ENCODE measurements at regions not wholly inside any gene's neighbourhood (a gene's known extent, or its start where the extent isn't known, plus 50 kb on each side); places are given as distances from the start of the nearest gene placed in this dataset.

GRCh38 chr16:35841632-35842031, 2382.2 kb downstream of the TP53TG3F start:
- DNase-seq (ENCODE audit: low spot score): no peak

- DNase-seq (ENCODE audit: low spot score): no peak
These were observed 2402.8 kb downstream of the TP53TG3F start for GRCh38 chr16:35862242-35862641.

DNA sequence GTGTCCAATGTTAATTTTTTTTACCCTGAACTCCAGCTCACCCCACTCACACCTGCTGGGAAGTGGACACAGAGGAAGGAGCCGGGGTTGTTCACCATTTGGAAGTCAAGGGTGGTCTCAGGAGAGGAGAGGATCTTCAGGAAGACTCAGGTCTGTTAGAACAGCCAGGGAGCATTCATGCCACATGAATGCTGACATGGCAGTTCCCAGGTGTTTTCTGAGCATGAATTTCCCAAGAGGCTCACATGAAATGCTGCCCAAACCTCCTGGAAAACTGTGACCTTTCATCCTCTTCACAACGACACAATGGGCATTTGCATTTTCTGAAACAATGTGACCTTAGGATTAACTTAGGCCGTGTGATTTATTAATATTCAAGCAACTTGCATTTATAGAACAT, 2409.2 kb downstream of the TP53TG3F start:
- DNase-seq (ENCODE audit: low spot score): no peak

- no peak for DNase-seq (ENCODE audit: low spot score)
These were observed 2414.1 kb downstream of the TP53TG3F start for GRCh38 chr16:35873472-35873871.

- DNase-seq (ENCODE audit: low spot score): no peak
These were observed 2422.2 kb downstream of the TP53TG3F start for GRCh38 chr16:35881654-35882053.

GRCh38 chr16:35906440-35906839, 2447.0 kb downstream of the TP53TG3F start:
- DNase-seq (ENCODE audit: low spot score): no peak

DNA sequence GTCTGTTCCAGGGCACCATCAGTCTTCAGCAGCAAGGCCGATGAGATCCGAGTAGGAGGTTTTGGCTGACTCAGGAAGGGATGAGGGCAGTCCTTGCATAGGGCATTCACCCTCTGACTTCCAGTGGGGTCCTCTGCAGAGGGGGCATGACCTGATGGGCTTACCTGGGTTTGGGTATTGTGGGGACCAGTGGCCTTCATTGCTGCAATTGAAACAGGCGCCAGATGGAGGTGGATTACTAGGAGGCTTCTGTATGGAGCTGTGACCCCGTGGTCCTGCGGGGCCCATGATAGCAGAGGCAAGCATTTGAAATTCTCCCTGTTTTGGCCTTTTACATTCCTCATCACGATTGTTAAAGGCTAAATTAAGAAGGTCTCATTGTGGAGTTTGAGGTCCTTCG, 2448.7 kb downstream of the TP53TG3F start:
- DNase-seq (ENCODE audit: low spot score): no peak

GRCh38 chr16:35908942-35909341, 2449.5 kb downstream of the TP53TG3F start:
- peak; percentile 4 for DNase-seq (ENCODE audit: low spot score)

DNA sequence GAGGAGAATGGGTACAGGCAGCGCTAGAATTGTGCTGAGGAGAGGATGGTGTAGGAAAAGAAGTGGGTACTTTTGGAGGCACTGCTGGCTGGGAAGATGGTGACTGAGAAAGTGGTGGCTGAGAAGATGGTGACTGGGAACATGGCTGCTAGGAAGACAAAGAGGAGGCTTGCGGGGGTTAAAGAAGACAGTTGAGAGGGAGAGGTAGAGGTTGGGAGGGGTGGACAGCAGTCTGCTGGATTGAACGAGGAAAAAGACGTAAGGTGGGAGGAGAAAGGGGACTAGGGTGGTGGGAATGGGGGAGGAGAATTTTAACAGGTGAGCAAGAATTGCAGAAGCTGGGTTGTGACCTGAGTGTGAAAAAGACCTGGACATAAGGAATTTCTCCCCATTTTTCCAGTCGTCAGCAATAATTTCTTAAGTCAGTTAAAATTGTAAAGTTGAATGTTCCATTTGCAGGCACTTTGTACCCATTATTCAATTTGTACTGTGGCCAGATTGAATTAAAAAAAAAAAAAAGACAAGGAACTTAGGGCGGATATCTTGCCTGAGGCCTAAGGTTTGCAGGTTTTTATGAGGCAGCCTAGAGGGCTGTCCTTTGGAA, 2450.0 kb downstream of the TP53TG3F start:
- DNase-seq (ENCODE audit: low spot score): no peak

DNA sequence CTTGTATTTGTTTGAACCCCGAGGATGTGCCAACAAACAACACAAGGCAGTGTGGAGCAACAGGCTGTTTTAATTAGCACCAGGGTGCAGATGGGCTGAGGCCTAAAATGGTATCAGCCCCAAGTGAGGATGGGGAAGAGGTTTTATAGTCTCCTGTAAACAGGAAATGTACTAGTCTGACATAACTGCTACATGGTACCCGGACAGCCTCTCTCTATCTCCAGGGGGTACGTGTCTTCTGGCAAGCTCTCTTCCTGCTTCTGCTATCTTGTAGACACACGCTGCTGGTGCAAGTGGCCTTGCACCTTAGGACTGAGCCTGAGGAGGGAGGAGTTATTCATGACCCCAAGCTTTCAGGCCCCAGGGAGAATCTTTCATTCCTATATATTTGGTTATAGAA, 2451.0 kb downstream of the TP53TG3F start:
- no peak for DNase-seq (ENCODE audit: low spot score)

- no peak for DNase-seq (ENCODE audit: low spot score)
These were observed 2452.5 kb downstream of the TP53TG3F start for GRCh38 chr16:35911899-35912298.

DNA sequence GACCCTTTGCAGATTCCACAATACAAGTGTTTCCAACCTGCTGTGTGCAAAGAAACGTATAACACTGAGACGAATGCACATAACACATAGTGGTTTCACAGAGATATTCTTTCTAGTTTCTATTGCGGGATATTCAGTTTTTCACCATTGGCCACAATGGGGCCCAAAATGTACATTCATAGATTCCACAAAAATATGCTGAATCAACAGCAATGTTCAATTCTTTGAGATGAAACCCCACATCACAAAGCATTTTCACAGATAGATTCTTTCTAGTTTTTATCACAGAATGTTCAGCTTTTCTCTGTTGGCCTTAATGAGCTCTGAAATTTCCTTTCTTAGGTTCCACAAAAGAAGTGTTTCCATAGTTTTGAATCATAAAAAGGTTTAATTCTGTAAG, 2472.3 kb downstream of the TP53TG3F start:
- no peak for DNase-seq (ENCODE audit: low spot score)

Small RNA genes in the stretch of these regions (small RNA-seq; reads per million reads assigned to genes)
- gene AC106785.1 (0 reads per million in 2 experiments), gene RNA5SP406 (0 reads per million in 2 experiments), gene RNA5SP407 (0 reads per million in 2 experiments), gene RNA5SP408 (0 reads per million in 2 experiments), gene RNA5SP409 (0 to 0.04 reads per million in 2 experiments), gene RNA5SP410 (0 reads per million in 2 experiments), gene RNA5SP411 (0 reads per million in 2 experiments), gene RNA5SP412 (0 reads per million in 2 experiments), gene RNA5SP413 (0 reads per million in 2 experiments), gene RNA5SP414 (0 reads per million in 2 experiments), gene RNA5SP415 (0 reads per million in 2 experiments), gene RNA5SP416 (0 to 0.04 reads per million in 2 experiments), gene RNA5SP417 (0 reads per million in 2 experiments), gene RNA5SP418 (0 reads per million in 2 experiments), gene RNA5SP419 (0 to 0.09 reads per million in 2 experiments), gene RNA5SP420 (0 reads per million in 2 experiments), gene RNA5SP421 (0 reads per million in 2 experiments), gene RNA5SP422 (0 reads per million in 2 experiments), gene RNA5SP423 (0 reads per million in 2 experiments)

All from SK-N-DZ (cell line).